Sigmoid colon (tissue), 6 donors: ENCODE measurements at regions not wholly inside any gene's neighbourhood (a gene's known extent, or its start where the extent isn't known, plus 50 kb on each side); places are given as distances from the start of the nearest gene placed in this dataset.

ENCODE experiments used
- DNase-seq: peaks from one replicate; pipeline ENCODE4 v3.0.0-alpha.2; 2019
- H3K27ac ChIP-seq, 4 donors: fragments of 200-600 bp; sonication (generic); one replicate each; pipeline ENCODE4 v1.5.1; 2016 to 2019; ENCODE audit warnings: mild to moderate bottlenecking in 1 of 4
- H3K27me3 ChIP-seq, 3 donors: fragments of 200-600 bp; sonication (generic); one replicate each; pipeline ENCODE4 v1.5.1; 2019; ENCODE audit warnings: mild to moderate bottlenecking in 1 of 3
- H3K36me3 ChIP-seq, 4 donors: fragments of 200-600 bp; sonication (generic); one replicate each; pipeline ENCODE4 v1.5.1; 2016 to 2019
- H3K4me1 ChIP-seq, 4 donors: fragments of 200-600 bp; sonication (generic); one replicate each; pipeline ENCODE4 v1.5.1; 2017 to 2019
- H3K4me3 ChIP-seq, 4 donors: fragments of 200-600 bp; sonication (generic); one replicate each; pipeline ENCODE4 v1.5.1; 2017 to 2019; ENCODE audit warnings: mild to moderate bottlenecking in 2 of 4, moderate library complexity in 1 of 4
- H3K9me3 ChIP-seq, 4 donors: fragments of 200-600 bp in 3 of 4; sonication (generic) in 3 of 4; one replicate each; pipeline versions ENCODE4 v1.5.1 to v1.6.1; 2013 to 2019
- EP300 ChIP-seq, 4 donors: sonication (generic); formaldehyde crosslinking; IDR thresholded peaks; one replicate each; pipeline ENCODE4 v1.6.1; 2017; ENCODE audit warnings: antibody characterized with exemption in 4 of 4
- POLR2A ChIP-seq, 2 donors: fragments of 450-650 bp; IDR thresholded peaks; one replicate each; pipeline ENCODE4 v1.6.1; 2016; ENCODE audit warnings: antibody characterized with exemption in 2 of 2, mild to moderate bottlenecking in 2 of 2, moderate library complexity in 2 of 2
- POLR2AphosphoS5 ChIP-seq, 4 donors: sonication (generic); formaldehyde crosslinking; IDR thresholded peaks; one replicate each; pipeline ENCODE4 v1.6.1; 2017; ENCODE audit warnings: antibody characterized with exemption in 4 of 4
- WGBS, 2 donors: extraction: QIAGEN DNeasy Blood & Tissue Kit; methylation state at CpG; one replicate each; pipeline ENCODE4 v1.1.7; 2013; 5-methylcytosine and 5-hydroxymethylcytosine counted together
- intact Hi-C: fragments of 100-400 bp; cut with DNase I; formaldehyde crosslinking; loops from one replicate; pipeline ENCODE4 v1.15.1; 2023
- TF ChIP-seq, protein P1 (sequence below), 4 experiments: fragments of 450-650 bp in 3 of 4; fragments of 200-600 bp in 1 of 4; IDR thresholded peaks; one replicate each; pipeline ENCODE4 v1.5.1; 2016 to 2019; ENCODE audit warnings: antibody characterized with exemption in 4 of 4, mild to moderate bottlenecking in 3 of 4, moderate library complexity in 2 of 4
- donor health status: healthy with polysubstance abuse.
- donor health status: healthy.

DNA sequence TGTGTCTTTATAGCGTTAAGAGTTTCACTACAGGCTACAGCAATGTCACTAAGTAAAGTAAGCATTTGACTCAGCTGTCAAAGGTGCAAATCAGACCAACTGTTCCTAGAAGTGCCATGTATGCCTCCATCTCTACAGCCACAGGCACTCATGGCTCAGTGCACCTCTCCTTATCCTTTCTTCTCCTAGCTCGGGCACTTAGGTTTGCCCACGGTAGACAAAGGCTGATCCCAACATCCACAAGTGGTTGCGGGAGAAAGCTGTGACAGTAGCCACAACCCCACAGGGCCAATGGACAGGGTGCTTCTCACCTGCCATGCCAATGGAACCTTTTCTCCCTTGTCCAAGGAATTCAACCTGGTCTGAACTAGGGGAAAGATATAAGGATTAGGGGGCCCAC is 228.5 kb upstream of the EXOC2 start:
- peaks cover 0 to 23% (median 3%) of the 10 kb centered on the region in 4 donors for H3K9me3 ChIP-seq
- no peak for TF ChIP-seq EP300 (IDR thresholded peaks at IDR 0.05)
- TF ChIP-seq POLR2AphosphoS5 (IDR thresholded peaks at IDR 0.05), result no peak
- no peak for TF ChIP-seq POLR2A (IDR thresholded peaks at IDR 0.05)
- TF ChIP-seq, protein P1, sequence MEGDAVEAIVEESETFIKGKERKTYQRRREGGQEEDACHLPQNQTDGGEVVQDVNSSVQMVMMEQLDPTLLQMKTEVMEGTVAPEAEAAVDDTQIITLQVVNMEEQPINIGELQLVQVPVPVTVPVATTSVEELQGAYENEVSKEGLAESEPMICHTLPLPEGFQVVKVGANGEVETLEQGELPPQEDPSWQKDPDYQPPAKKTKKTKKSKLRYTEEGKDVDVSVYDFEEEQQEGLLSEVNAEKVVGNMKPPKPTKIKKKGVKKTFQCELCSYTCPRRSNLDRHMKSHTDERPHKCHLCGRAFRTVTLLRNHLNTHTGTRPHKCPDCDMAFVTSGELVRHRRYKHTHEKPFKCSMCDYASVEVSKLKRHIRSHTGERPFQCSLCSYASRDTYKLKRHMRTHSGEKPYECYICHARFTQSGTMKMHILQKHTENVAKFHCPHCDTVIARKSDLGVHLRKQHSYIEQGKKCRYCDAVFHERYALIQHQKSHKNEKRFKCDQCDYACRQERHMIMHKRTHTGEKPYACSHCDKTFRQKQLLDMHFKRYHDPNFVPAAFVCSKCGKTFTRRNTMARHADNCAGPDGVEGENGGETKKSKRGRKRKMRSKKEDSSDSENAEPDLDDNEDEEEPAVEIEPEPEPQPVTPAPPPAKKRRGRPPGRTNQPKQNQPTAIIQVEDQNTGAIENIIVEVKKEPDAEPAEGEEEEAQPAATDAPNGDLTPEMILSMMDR (IDR thresholded peaks at IDR 0.05), result no peak
- no peaks in the 10 kb centered on the region for H3K4me1 ChIP-seq
- intact Hi-C loops, result no loop called here
- 88 to 97% methylated on average over 4 of the region's 4 CpGs for WGBS, 2 donors
- no peak overlapping the region for H3K27ac ChIP-seq
- no peaks in the 10 kb centered on the region for H3K36me3 ChIP-seq
- DNase-seq, result no peak
- no peaks in the 10 kb centered on the region for H3K27me3 ChIP-seq
- no peak overlapping the region for H3K4me3 ChIP-seq

DNA sequence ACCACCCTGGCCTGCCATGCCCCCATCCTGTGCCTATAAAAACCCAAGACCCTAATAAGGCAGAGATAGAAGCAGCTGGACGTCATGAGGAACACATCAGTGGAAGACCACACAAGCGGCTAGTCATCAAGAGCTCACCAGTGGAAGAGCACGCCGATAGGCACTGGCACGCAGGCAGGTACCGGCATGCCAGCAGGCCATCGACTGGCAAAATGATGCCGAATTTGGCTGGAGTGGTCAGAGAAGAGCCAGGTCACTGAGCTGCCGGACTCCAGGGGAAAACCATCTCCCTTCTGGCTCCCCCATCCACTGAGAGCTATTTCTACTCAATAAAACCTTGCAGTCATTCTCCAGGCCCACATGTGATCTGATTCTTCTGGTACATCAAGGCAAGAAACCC is 227.6 kb upstream of the EXOC2 start:
- Histone ChIP-seq H3K4me3 (no peak overlapping the region), H3K9me3 (peaks cover 0 to 23% (median 3%) of the 10 kb centered on the region in 4 donors), H3K4me1 (no peaks in the 10 kb centered on the region), H3K27me3 (no peaks in the 10 kb centered on the region), H3K27ac (no peak overlapping the region), H3K36me3 (no peaks in the 10 kb centered on the region)
- DNase-seq, result no peak
- intact Hi-C loops, result no loop called here
- TF ChIP-seq EP300 (IDR thresholded peaks at IDR 0.05) (no peak), POLR2A (IDR thresholded peaks at IDR 0.05) (no peak), POLR2AphosphoS5 (IDR thresholded peaks at IDR 0.05) (no peak)
- TF ChIP-seq, protein P1 (IDR thresholded peaks at IDR 0.05), result no peak
- 91% methylated on average over 9 of the region's 9 CpGs for WGBS, 2 donors

DNA sequence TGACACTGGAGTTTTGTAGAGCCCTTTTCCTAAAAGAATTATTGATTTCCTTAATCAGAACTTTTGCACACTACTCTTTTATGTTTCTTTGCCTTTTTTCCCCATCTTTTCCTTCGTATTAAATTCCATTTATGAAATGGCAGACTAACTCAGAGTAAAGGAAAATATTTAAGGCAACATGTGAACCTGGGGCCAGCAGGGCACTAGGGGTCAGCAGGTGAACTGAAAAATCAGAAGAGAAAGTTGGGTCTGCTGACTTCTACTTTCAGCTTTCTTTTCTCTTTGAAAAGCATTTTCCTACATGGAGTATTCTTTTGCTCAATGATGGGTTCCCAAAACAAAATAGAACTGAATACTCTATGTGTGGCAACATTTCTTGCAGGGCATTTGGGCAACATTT is 226.6 kb upstream of the EXOC2 start:
- 80 to 86% methylated on average over 1 of the region's 1 CpG for WGBS, 2 donors
- intact Hi-C loops, result no loop called here
- no peaks in the 10 kb centered on the region for H3K36me3 ChIP-seq

DNA sequence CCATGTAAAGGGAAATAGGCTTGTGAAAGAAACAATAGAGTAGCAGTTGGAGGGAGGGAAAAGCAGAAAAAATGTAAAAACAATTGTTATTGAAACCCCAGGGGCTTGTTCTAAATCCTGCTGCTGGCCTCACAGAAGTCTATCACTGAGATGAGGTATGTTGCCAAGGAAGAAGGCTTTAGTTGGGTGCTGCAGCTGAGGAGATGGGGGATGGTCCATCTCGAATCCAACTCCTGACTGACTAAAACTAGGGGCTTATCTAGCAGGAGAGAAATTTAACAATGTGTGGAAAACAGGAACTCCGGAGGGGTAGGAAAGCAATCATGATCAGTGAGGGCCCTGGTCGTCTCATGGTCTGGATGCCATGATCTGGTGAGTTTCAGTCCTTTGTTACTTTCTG is 225.0 kb upstream of the EXOC2 start:
- TF ChIP-seq POLR2AphosphoS5 (IDR thresholded peaks at IDR 0.05) (no peak), EP300 (IDR thresholded peaks at IDR 0.05) (no peak), POLR2A (IDR thresholded peaks at IDR 0.05) (no peak)
- TF ChIP-seq, protein P1 (IDR thresholded peaks at IDR 0.05), result no peak
- WGBS, 2 donors, result 78 to 82% methylated on average over 3 of the region's 3 CpGs
- intact Hi-C loops, result no loop called here
- no peak overlapping the region for H3K27ac ChIP-seq
- H3K4me1 ChIP-seq, result peaks cover 0 to 3% (median 0%) of the 10 kb centered on the region in 4 donors
- H3K27me3 ChIP-seq, result peaks cover 0 to 4% (median 0%) of the 10 kb centered on the region in 3 donors
- H3K4me3 ChIP-seq, result no peak overlapping the region
- H3K36me3 ChIP-seq, result no peaks in the 10 kb centered on the region
- H3K9me3 ChIP-seq, result peaks cover 0 to 23% (median 3%) of the 10 kb centered on the region in 4 donors
- no peak for DNase-seq

More for the DNA sequence above, 226.6 kb upstream of the EXOC2 start:
- Histone ChIP-seq H3K4me3 (no peak overlapping the region), H3K4me1 (no peaks in the 10 kb centered on the region), H3K9me3 (peaks cover 0 to 23% (median 3%) of the 10 kb centered on the region in 4 donors), H3K27ac (no peak overlapping the region), H3K27me3 (no peaks in the 10 kb centered on the region)
- TF ChIP-seq EP300 (IDR thresholded peaks at IDR 0.05), result no peak
- no peak for TF ChIP-seq POLR2A (IDR thresholded peaks at IDR 0.05)
- no peak for DNase-seq

DNA sequence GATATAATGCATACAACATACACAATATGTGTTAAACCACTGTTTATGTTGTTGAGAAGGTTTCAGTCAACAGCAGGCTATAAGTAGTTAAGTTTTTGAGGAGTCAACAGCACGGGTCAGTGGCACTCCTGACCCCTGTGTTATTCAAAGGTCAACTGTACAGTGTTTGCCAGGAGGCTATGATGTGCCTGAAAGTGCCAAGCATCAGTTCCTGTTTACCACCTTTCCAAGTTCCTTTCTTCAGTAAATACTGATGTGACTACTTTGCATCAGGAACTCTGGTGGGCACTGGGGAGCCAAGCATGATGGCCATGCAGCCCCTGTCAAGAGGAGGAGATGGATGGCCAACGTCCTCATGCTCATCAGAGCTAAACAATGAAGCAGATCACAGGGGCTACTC is 224.4 kb upstream of the EXOC2 start:
- Histone ChIP-seq H3K36me3 (no peaks in the 10 kb centered on the region), H3K27me3 (peaks cover 0 to 5% (median 0%) of the 10 kb centered on the region in 3 donors), H3K9me3 (peaks cover 0 to 23% (median 3%) of the 10 kb centered on the region in 4 donors), H3K27ac (no peak overlapping the region), H3K4me3 (no peak overlapping the region), H3K4me1 (peaks cover 0 to 5% (median 0%) of the 10 kb centered on the region in 4 donors)
- DNase-seq, result no peak
- intact Hi-C loops, result no loop called here
- TF ChIP-seq POLR2AphosphoS5 (IDR thresholded peaks at IDR 0.05) (no peak), POLR2A (IDR thresholded peaks at IDR 0.05) (no peak), EP300 (IDR thresholded peaks at IDR 0.05) (no peak)
- TF ChIP-seq, protein P1 (IDR thresholded peaks at IDR 0.05), result no peak
- WGBS, 2 donors, result 36 to 45% methylated on average over 2 of the region's 2 CpGs
